GM12873 (cell line): ENCODE measurements at regions not wholly inside any gene's neighbourhood (a gene's known extent, or its start where the extent isn't known, plus 50 kb on each side); places are given as distances from the start of the nearest gene placed in this dataset.
A peak's percentile ranks its signal among the peaks of the same experiment; 100 is the strongest.

Experiments used
- CTCF ChIP-seq: IDR thresholded peaks from 2 replicates; pipeline ENCODE4 v1.5.1; 2012; ENCODE audit warnings: low read depth, mild to moderate bottlenecking, moderate library complexity, low read length, control low read depth; ENCODE audit not compliant: insufficient read depth; ENCODE audit errors: missing control alignments

- no peak for TF ChIP-seq CTCF
Observed at GRCh38 chr9:22740781-22741180, 294.2 kb downstream of the DMRTA1 start.

- no peak for TF ChIP-seq CTCF
Observed at GRCh38 chr9:22742401-22742800, 295.8 kb downstream of the DMRTA1 start.

- TF ChIP-seq CTCF = no peak
Observed at GRCh38 chr9:22773501-22774220, 327.0 kb downstream of the DMRTA1 start.

- no peak for TF ChIP-seq CTCF
Observed at GRCh38 chr9:22790329-22790728, 343.7 kb downstream of the DMRTA1 start.

GRCh38 chr9:22808876-22809275, 362.3 kb downstream of the DMRTA1 start:
- no peak for TF ChIP-seq CTCF

- TF ChIP-seq CTCF = no peak
Observed at GRCh38 chr9:22809371-22809770, 362.7 kb downstream of the DMRTA1 start.

GRCh38 chr9:22813529-22813928, 366.9 kb downstream of the DMRTA1 start:
- peak; percentile 12 for TF ChIP-seq CTCF
